ENCODE measurements at regions not wholly inside any gene's neighbourhood (a gene's known extent, or its start where the extent isn't known, plus 50 kb on each side); places are given as distances from the start of the nearest gene placed in this dataset.

DNA sequence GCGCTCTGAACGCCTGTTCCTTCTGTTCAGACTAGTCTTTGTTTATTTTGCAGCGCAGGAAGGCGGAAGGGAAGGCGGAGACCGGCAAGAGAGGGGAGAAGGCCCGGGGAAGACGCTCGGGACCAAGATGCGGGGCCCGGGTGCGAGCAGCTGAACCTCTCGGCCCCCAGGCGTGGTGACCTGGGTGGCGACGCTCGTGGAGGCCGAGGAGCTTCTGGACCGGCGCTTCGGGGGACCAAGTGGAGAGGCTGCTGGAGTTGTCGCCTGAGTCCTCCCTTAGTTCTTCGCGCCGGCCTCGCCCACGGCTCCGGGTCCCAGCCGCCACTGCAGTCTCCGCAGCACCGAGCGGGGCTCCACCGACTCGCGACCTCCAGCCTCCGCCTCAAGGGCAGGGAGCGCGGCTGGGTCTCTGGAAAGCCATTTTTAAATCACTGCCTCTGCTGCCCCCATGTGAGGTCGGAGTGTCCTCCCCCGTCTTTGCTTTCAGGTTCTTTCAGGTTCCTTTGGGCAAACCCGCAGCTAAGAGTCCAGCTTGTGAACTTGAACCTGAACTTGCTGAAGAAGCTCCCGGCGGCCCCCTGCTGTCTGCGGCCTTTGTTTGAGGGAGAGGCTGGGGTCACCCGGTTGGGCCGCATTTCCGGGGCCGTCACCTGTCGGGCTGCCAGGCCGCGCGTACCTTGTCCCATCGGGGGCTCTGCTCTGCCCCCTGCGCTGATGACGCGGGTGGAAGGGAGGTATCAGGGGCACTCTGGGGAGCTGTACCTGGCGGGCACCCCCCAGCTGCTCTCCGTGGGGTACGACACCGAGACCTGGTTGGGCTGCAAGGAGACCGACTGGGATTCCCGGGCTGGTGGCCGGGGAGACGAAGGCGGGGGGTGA, 136.0 kb downstream of the KIF20B start:
- Histone ChIP-seq H3K4me1 (ENCODE audit: control insufficient read depth in 2 of 2, insufficient read depth in 1 of 2, low read depth in 1 of 2, low read length in 2 of 2) (no peaks in the 10 kb centered on the region), H3K4me2 (ENCODE audit: insufficient read depth, low read length, poor library complexity, severe bottlenecking) (no peak overlapping the region), H3K23ac (ENCODE audit: low read depth, low read length, poor library complexity) (peak overlapping the region; percentile 39), H2AFZ (ENCODE audit: low read length) (no peak overlapping the region), H3K9ac (ENCODE audit: low read depth, low read length, poor library complexity) (no peak overlapping the region), H3K27me3 (ENCODE audit: control insufficient read depth in 3 of 3, insufficient read depth in 3 of 3, low read depth in 1 of 3, low read length in 3 of 3) (no peaks in the 10 kb centered on the region), H3K9me3 (replicated peaks in 1 of 2; ENCODE audit: control insufficient read depth in 2 of 2, insufficient read depth in 1 of 2, low read depth in 1 of 2, low read length in 2 of 2) (no peaks in the 10 kb centered on the region), H2AK5ac (ENCODE audit: low read depth, low read length) (no peak overlapping the region), H4K8ac (ENCODE audit: low read depth, low read length) (no peak overlapping the region), H3K36me3 (replicated peaks in 1 of 2; ENCODE audit: control insufficient read depth in 2 of 2, insufficient read depth in 2 of 2, low read length in 2 of 2) (no peaks in the 10 kb centered on the region), H3K18ac (ENCODE audit: low read length) (peak overlapping the region; percentile 25), H3K4me3 (ENCODE audit: low read length in 2 of 2) (peak overlapping the region in 1 of 2 donors; percentile 71), H2BK120ac (ENCODE audit: low read depth, low read length) (no peak overlapping the region), H3K14ac (ENCODE audit: low read length) (peak overlapping the region; percentile 6), H2BK15ac (ENCODE audit: low read length) (peak overlapping the region; percentile 7), H4K91ac (ENCODE audit: low read depth, low read length, poor library complexity) (no peak overlapping the region), H3K27ac (replicated peaks; ENCODE audit: low read length) (no peak overlapping the region), H3K4ac (ENCODE audit: low read length) (no peak overlapping the region), H2BK5ac (ENCODE audit: low read length) (no peak overlapping the region), H3K79me1 (ENCODE audit: low read depth, low read length) (no peaks in the 10 kb centered on the region), H2BK12ac (ENCODE audit: low read length) (no peak overlapping the region)
- DNase-seq (ENCODE audit: low spot score) = no peak
- WGBS, 2 donors (ENCODE audit: extremely low coverage in 2 of 2, insufficient read length in 2 of 2, insufficient replicate concordance in 1 of 2) = no CpG with 5 or more reads among the region's 65 CpGs

DNA sequence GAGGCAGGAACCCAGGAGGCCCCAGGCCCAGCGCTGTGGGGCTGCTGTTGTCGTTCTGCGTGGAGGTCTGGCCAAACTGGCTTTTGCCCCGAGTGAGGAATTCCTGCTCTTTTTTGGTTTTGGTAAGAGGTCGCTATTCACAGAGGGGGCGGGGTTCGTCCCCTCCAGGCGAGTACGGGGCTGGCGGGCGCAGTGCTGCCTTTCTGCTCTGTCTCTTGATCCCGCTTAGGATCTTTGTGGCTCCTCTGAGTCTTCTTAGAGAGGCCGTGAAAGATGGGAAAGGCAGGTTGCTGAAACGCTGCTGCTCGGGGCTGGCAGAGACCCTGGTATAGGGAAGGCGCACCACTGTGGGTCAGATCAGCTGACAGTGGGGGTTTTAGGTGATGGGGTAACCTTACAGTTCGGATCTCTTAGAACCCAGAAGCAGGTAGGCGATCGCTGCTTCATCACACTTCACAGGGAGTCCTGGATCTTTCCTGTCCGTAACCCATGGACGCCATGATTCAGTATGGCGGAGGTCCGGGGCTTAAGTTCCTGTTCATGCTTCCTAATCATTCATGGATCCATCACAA, 136.7 kb downstream of the KIF20B start:
- H2BK15ac ChIP-seq (ENCODE audit: low read length) = no peak overlapping the region
- no peaks in the 10 kb centered on the region for H3K79me1 ChIP-seq (ENCODE audit: low read depth, low read length)
- no peak overlapping the region for H3K4ac ChIP-seq (ENCODE audit: low read length)
- H4K8ac ChIP-seq (ENCODE audit: low read depth, low read length) = peak overlapping the region; percentile 10
- no peak overlapping the region for H2AFZ ChIP-seq (ENCODE audit: low read length)
- H3K9ac ChIP-seq (ENCODE audit: low read depth, low read length, poor library complexity) = no peak overlapping the region
- no peak overlapping the region for H3K27ac ChIP-seq (replicated peaks; ENCODE audit: low read length)
- no peak overlapping the region for H2BK120ac ChIP-seq (ENCODE audit: low read depth, low read length)
- peak overlapping the region; percentile 0 for H3K4me2 ChIP-seq (ENCODE audit: insufficient read depth, low read length, poor library complexity, severe bottlenecking)
- WGBS, 2 donors (ENCODE audit: extremely low coverage in 2 of 2, insufficient read length in 2 of 2, insufficient replicate concordance in 1 of 2) = no CpG with 5 or more reads among the region's 23 CpGs
- DNase-seq (ENCODE audit: low spot score) = no peak
- H3K4me3 ChIP-seq (ENCODE audit: low read length in 2 of 2) = peak overlapping the region in 1 of 2 donors; percentile 60
- H3K9me3 ChIP-seq (replicated peaks in 1 of 2; ENCODE audit: control insufficient read depth in 2 of 2, insufficient read depth in 1 of 2, low read depth in 1 of 2, low read length in 2 of 2) = no peaks in the 10 kb centered on the region
- no peak overlapping the region for H4K91ac ChIP-seq (ENCODE audit: low read depth, low read length, poor library complexity)
- no peak overlapping the region for H2BK12ac ChIP-seq (ENCODE audit: low read length)
- no peaks in the 10 kb centered on the region for H3K36me3 ChIP-seq (replicated peaks in 1 of 2; ENCODE audit: control insufficient read depth in 2 of 2, insufficient read depth in 2 of 2, low read length in 2 of 2)
- H2AK5ac ChIP-seq (ENCODE audit: low read depth, low read length) = no peak overlapping the region
- H3K14ac ChIP-seq (ENCODE audit: low read length) = no peak overlapping the region
- peak overlapping the region; percentile 39 for H3K23ac ChIP-seq (ENCODE audit: low read depth, low read length, poor library complexity)
- no peak overlapping the region for H2BK5ac ChIP-seq (ENCODE audit: low read length)
- H3K27me3 ChIP-seq (ENCODE audit: control insufficient read depth in 3 of 3, insufficient read depth in 3 of 3, low read depth in 1 of 3, low read length in 3 of 3) = no peaks in the 10 kb centered on the region
- H3K4me1 ChIP-seq (ENCODE audit: control insufficient read depth in 2 of 2, insufficient read depth in 1 of 2, low read depth in 1 of 2, low read length in 2 of 2) = no peaks in the 10 kb centered on the region
- H3K18ac ChIP-seq (ENCODE audit: low read length) = no peak overlapping the region

DNA sequence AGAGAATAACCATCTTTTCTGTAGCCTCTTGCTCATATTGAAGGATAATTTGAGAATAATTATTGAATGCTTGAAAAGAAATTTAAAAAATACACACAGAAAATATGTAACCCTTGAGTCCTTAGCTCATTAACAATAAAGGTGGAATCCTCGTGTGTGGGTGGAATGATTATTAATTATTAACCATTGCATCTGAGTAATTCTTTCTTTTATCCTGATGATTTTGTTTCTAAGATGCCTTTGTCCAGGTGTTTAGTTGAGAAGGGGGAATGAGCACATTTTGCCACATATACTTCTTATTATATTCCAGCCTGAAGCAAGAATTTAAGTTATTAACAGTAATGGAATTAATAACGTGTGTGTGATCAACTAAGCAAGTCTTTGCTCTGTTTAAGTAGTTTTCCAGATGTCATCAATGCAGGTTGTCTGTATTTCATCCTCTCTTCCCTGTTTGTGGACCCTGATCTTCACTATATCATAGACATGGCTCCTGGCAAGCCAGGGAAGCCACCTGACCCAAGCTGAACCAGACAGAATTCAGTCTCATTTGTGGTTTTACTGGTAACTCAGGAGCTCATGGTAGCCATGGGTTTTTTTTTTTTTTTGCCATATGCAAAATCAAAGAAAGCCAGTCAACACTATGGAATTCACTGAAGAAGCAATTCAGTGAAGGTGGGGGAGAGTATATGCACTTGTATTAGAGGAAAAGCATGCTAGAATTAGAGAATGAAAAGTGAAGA, 144.3 kb downstream of the KIF20B start:
- no peaks in the 10 kb centered on the region for H3K36me3 ChIP-seq (replicated peaks in 1 of 2; ENCODE audit: control insufficient read depth in 2 of 2, insufficient read depth in 2 of 2, low read length in 2 of 2)
- H2BK12ac ChIP-seq (ENCODE audit: low read length) = no peak overlapping the region
- no peak overlapping the region for H3K4me3 ChIP-seq (ENCODE audit: low read length in 2 of 2)
- DNase-seq (ENCODE audit: low spot score) = no peak
- H3K4me1 ChIP-seq (ENCODE audit: control insufficient read depth in 2 of 2, insufficient read depth in 1 of 2, low read depth in 1 of 2, low read length in 2 of 2) = no peaks in the 10 kb centered on the region
- H2AK5ac ChIP-seq (ENCODE audit: low read depth, low read length) = no peak overlapping the region
- no peaks in the 10 kb centered on the region for H3K27me3 ChIP-seq (ENCODE audit: control insufficient read depth in 3 of 3, insufficient read depth in 3 of 3, low read depth in 1 of 3, low read length in 3 of 3)
- no peaks in the 10 kb centered on the region for H3K9me3 ChIP-seq (replicated peaks in 1 of 2; ENCODE audit: control insufficient read depth in 2 of 2, insufficient read depth in 1 of 2, low read depth in 1 of 2, low read length in 2 of 2)
- no peak overlapping the region for H2BK5ac ChIP-seq (ENCODE audit: low read length)
- no peaks in the 10 kb centered on the region for H3K79me1 ChIP-seq (ENCODE audit: low read depth, low read length)
- no peak overlapping the region for H3K18ac ChIP-seq (ENCODE audit: low read length)
- H4K91ac ChIP-seq (ENCODE audit: low read depth, low read length, poor library complexity) = no peak overlapping the region
- H2AFZ ChIP-seq (ENCODE audit: low read length) = no peak overlapping the region
- no peak overlapping the region for H4K8ac ChIP-seq (ENCODE audit: low read depth, low read length)
- no peak overlapping the region for H3K4me2 ChIP-seq (ENCODE audit: insufficient read depth, low read length, poor library complexity, severe bottlenecking)
- H3K4ac ChIP-seq (ENCODE audit: low read length) = no peak overlapping the region
- H3K23ac ChIP-seq (ENCODE audit: low read depth, low read length, poor library complexity) = no peak overlapping the region
- no peak overlapping the region for H2BK120ac ChIP-seq (ENCODE audit: low read depth, low read length)
- no peak overlapping the region for H3K9ac ChIP-seq (ENCODE audit: low read depth, low read length, poor library complexity)
- H2BK15ac ChIP-seq (ENCODE audit: low read length) = no peak overlapping the region
- no peak overlapping the region for H3K27ac ChIP-seq (replicated peaks; ENCODE audit: low read length)
- no peak overlapping the region for H3K14ac ChIP-seq (ENCODE audit: low read length)
- no CpG with 5 or more reads among the region's 2 CpGs for WGBS, 2 donors (ENCODE audit: extremely low coverage in 2 of 2, insufficient read length in 2 of 2, insufficient replicate concordance in 1 of 2)

- H2AK5ac ChIP-seq (ENCODE audit: low read depth, low read length) = no peak overlapping the region
Measured at GRCh38 chr10:89846281-89846630, 144.9 kb downstream of the KIF20B start.

More at GRCh38 chr10:89846281-89846630, 144.9 kb downstream of the KIF20B start:
- H3K4ac ChIP-seq (ENCODE audit: low read length) = no peak overlapping the region
- H3K36me3 ChIP-seq (replicated peaks in 1 of 2; ENCODE audit: control insufficient read depth in 2 of 2, insufficient read depth in 2 of 2, low read length in 2 of 2) = no peaks in the 10 kb centered on the region
- H3K9me3 ChIP-seq (replicated peaks in 1 of 2; ENCODE audit: control insufficient read depth in 2 of 2, insufficient read depth in 1 of 2, low read depth in 1 of 2, low read length in 2 of 2) = no peaks in the 10 kb centered on the region
- no peak overlapping the region for H2BK5ac ChIP-seq (ENCODE audit: low read length)
- H3K9ac ChIP-seq (ENCODE audit: low read depth, low read length, poor library complexity) = no peak overlapping the region
- H4K91ac ChIP-seq (ENCODE audit: low read depth, low read length, poor library complexity) = no peak overlapping the region
- H3K23ac ChIP-seq (ENCODE audit: low read depth, low read length, poor library complexity) = no peak overlapping the region
- no peak overlapping the region for H3K4me3 ChIP-seq (ENCODE audit: low read length in 2 of 2)
- no peak overlapping the region for H2BK15ac ChIP-seq (ENCODE audit: low read length)
- no peak overlapping the region for H2AFZ ChIP-seq (ENCODE audit: low read length)
- no peak for DNase-seq (ENCODE audit: low spot score)
- H3K79me1 ChIP-seq (ENCODE audit: low read depth, low read length) = no peaks in the 10 kb centered on the region
- no peaks in the 10 kb centered on the region for H3K27me3 ChIP-seq (ENCODE audit: control insufficient read depth in 3 of 3, insufficient read depth in 3 of 3, low read depth in 1 of 3, low read length in 3 of 3)
- H3K4me1 ChIP-seq (ENCODE audit: control insufficient read depth in 2 of 2, insufficient read depth in 1 of 2, low read depth in 1 of 2, low read length in 2 of 2) = no peaks in the 10 kb centered on the region
- H2BK12ac ChIP-seq (ENCODE audit: low read length) = no peak overlapping the region
- no peak overlapping the region for H3K18ac ChIP-seq (ENCODE audit: low read length)
- H2BK120ac ChIP-seq (ENCODE audit: low read depth, low read length) = no peak overlapping the region
- no peak overlapping the region for H4K8ac ChIP-seq (ENCODE audit: low read depth, low read length)
- no peak overlapping the region for H3K14ac ChIP-seq (ENCODE audit: low read length)
- no peak overlapping the region for H3K27ac ChIP-seq (replicated peaks; ENCODE audit: low read length)
- H3K4me2 ChIP-seq (ENCODE audit: insufficient read depth, low read length, poor library complexity, severe bottlenecking) = no peak overlapping the region

Data from neuronal stem cell (in vitro differentiated cells).